ENCODE measurements at regions not wholly inside any gene's neighbourhood (a gene's known extent, or its start where the extent isn't known, plus 50 kb on each side); places are given as distances from the start of the nearest gene placed in this dataset.

DNA sequence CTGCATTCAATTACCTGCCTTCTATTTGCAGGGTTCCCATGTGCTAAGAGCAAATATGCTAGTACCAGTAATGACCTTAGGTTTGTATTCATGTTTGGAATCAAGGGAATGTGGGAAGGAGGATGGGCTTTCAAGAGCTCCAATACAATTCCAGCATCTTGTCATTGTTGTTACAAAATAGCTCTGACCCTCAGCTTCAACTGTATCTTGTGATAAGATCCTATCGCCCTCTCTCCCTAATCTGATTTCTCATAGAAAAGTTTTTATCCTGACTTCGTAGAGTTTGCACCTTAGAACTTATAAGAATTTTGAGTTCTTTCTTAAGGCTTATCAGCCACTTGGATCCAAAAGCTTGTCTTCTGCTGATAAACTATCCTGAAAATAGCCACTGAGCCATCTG is 749.5 kb upstream of the ACVR2A start:
- Mint-ChIP-seq H3K27me3 (ENCODE audit: unreplicated experiment) (peaks cover 4% of the 10 kb centered on the region), H3K9me3 (ENCODE audit: unreplicated experiment) (no peaks in the 10 kb centered on the region), H3K36me3 (ENCODE audit: unreplicated experiment) (no peaks in the 10 kb centered on the region), H3K4me3 (ENCODE audit: unreplicated experiment) (no peak overlapping the region), H3K4me1 (ENCODE audit: unreplicated experiment) (no peaks in the 10 kb centered on the region), H3K27ac (ENCODE audit: unreplicated experiment) (no peak overlapping the region)
- DNase-seq (ENCODE audit: extremely low spot score, unreplicated experiment), result no peak
- TF ChIP-seq, protein P1, sequence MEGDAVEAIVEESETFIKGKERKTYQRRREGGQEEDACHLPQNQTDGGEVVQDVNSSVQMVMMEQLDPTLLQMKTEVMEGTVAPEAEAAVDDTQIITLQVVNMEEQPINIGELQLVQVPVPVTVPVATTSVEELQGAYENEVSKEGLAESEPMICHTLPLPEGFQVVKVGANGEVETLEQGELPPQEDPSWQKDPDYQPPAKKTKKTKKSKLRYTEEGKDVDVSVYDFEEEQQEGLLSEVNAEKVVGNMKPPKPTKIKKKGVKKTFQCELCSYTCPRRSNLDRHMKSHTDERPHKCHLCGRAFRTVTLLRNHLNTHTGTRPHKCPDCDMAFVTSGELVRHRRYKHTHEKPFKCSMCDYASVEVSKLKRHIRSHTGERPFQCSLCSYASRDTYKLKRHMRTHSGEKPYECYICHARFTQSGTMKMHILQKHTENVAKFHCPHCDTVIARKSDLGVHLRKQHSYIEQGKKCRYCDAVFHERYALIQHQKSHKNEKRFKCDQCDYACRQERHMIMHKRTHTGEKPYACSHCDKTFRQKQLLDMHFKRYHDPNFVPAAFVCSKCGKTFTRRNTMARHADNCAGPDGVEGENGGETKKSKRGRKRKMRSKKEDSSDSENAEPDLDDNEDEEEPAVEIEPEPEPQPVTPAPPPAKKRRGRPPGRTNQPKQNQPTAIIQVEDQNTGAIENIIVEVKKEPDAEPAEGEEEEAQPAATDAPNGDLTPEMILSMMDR (IDR thresholded peaks at IDR 0.05), result no peak

DNA sequence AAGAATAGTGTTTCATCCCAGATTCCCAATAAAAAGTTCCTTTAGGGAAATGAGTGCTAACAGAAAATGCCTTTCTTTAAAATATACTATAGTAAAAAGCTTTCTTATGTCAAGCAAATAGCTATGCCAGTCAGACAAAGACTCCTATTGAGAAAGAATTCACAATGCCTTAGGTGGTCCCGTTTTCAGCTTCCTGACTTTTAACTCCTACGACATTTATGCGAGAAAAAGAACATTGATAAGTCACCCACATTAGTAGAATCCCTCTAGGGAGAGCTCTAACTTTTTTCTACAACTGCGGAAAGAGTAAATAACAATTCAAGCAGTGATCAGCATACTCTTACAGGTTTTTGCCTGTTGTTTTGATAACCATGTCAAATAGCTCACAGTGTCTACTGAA is 750.8 kb upstream of the ACVR2A start:
- TF ChIP-seq, protein P1 (IDR thresholded peaks at IDR 0.05), result no peak
- Mint-ChIP-seq H3K36me3 (ENCODE audit: unreplicated experiment) (no peaks in the 10 kb centered on the region), H3K4me1 (ENCODE audit: unreplicated experiment) (no peaks in the 10 kb centered on the region), H3K27ac (ENCODE audit: unreplicated experiment) (no peak overlapping the region), H3K4me3 (ENCODE audit: unreplicated experiment) (no peak overlapping the region), H3K9me3 (ENCODE audit: unreplicated experiment) (no peaks in the 10 kb centered on the region), H3K27me3 (ENCODE audit: unreplicated experiment) (peaks cover 4% of the 10 kb centered on the region)
- DNase-seq (ENCODE audit: extremely low spot score, unreplicated experiment), result no peak

DNA sequence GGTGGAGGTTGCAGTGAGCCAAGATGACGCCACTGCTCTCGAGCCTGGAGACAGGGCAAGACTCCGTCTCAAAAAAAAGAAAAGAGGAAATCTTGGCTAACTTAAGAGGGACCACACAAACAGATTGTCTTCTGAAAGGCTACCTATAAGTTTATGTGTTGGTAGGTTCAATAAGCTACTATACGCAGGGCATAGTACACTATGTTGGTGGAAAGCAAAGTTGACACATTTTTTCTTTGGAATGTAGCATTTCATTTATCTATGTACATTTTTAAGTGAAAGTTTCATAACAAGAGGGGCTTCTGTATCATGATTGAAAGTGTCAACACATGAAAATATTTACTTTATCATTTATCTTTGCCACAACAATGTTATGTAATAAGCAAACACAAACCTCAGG is 752.6 kb upstream of the ACVR2A start:
- DNase-seq (ENCODE audit: extremely low spot score, unreplicated experiment), result no peak
- Mint-ChIP-seq H3K27me3 (ENCODE audit: unreplicated experiment) (peaks cover 4% of the 10 kb centered on the region), H3K9me3 (ENCODE audit: unreplicated experiment) (no peaks in the 10 kb centered on the region), H3K4me1 (ENCODE audit: unreplicated experiment) (no peaks in the 10 kb centered on the region), H3K4me3 (ENCODE audit: unreplicated experiment) (no peak overlapping the region), H3K36me3 (ENCODE audit: unreplicated experiment) (no peaks in the 10 kb centered on the region), H3K27ac (ENCODE audit: unreplicated experiment) (no peak overlapping the region)
- TF ChIP-seq, protein P1 (IDR thresholded peaks at IDR 0.05), result no peak

DNA sequence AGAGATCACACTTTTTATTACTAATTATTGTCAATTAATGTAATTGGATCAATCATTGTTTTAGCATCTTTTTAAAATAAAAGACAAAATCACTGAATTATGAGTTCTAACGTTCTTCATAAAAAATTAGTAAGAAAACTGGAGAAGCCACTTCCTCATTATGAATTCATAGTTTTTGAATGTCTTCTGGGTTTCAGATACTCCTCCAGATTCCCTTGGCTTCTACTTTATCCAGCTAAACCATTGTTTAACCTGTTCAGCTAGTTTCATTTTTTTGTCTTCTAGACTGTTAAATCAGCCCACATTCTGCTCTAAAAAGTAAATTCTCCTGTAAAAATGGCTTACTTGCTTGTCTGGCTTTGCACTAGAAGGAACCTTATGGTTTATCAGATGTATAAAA is 753.4 kb upstream of the ACVR2A start:
- no peaks in the 10 kb centered on the region for H3K9me3 Mint-ChIP-seq (ENCODE audit: unreplicated experiment)
- H3K36me3 Mint-ChIP-seq (ENCODE audit: unreplicated experiment), result no peaks in the 10 kb centered on the region
- H3K27ac Mint-ChIP-seq (ENCODE audit: unreplicated experiment), result no peak overlapping the region
- TF ChIP-seq, protein P1 (IDR thresholded peaks at IDR 0.05), result no peak
- H3K4me3 Mint-ChIP-seq (ENCODE audit: unreplicated experiment), result no peak overlapping the region
- no peaks in the 10 kb centered on the region for H3K4me1 Mint-ChIP-seq (ENCODE audit: unreplicated experiment)
- peaks cover 7% of the 10 kb centered on the region for H3K27me3 Mint-ChIP-seq (ENCODE audit: unreplicated experiment)
- DNase-seq (ENCODE audit: extremely low spot score, unreplicated experiment), result no peak

DNA sequence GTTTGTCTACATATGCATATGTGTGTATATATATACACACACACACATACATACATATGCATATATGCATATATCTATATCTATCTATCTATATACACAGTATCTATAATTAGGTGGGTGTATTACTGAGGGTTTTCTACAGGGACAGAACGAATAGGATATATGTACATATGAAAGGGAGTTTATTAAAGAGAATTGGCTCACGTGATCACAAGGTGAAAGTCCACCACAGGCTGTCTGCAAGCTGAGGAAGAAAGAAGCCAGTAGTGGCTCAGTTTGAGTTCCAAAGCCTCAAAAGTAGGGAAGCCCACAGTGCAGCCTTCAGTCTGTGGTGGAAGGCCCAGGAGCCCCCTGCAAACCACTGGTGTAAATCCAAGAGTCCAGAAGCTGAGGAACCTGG is 756.0 kb upstream of the ACVR2A start:
- DNase-seq (ENCODE audit: extremely low spot score, unreplicated experiment), result no peak
- TF ChIP-seq, protein P1 (IDR thresholded peaks at IDR 0.05), result no peak
- Mint-ChIP-seq H3K27me3 (ENCODE audit: unreplicated experiment) (peaks cover 11% of the 10 kb centered on the region), H3K27ac (ENCODE audit: unreplicated experiment) (no peak overlapping the region), H3K4me1 (ENCODE audit: unreplicated experiment) (no peaks in the 10 kb centered on the region), H3K4me3 (ENCODE audit: unreplicated experiment) (no peak overlapping the region), H3K36me3 (ENCODE audit: unreplicated experiment) (no peaks in the 10 kb centered on the region), H3K9me3 (ENCODE audit: unreplicated experiment) (no peaks in the 10 kb centered on the region)

Data from osteocyte (in vitro differentiated cells).